MM.1S (cell line): ENCODE measurements at regions not wholly inside any gene's neighbourhood (a gene's known extent, or its start where the extent isn't known, plus 50 kb on each side); places are given as distances from the start of the nearest gene placed in this dataset.

Source experiments
- DNase-seq: peaks from one replicate; pipeline ENCODE4 v3.0.0-alpha.2; 2015
- H2AFZ ChIP-seq: fragments of 300-600 bp; sonication (generic); 2 replicates; pipeline ENCODE4 v1.6.0; 2016; ENCODE audit warnings: antibody characterized with exemption, low read length
- H3F3A ChIP-seq: fragments of 300-600 bp; sonication (generic); 2 replicates; pipeline ENCODE4 v1.6.1; 2016; ENCODE audit warnings: mild to moderate bottlenecking, antibody characterized with exemption, low read length, moderate library complexity, mixed read lengths; ENCODE audit not compliant: insufficient read depth
- H3K27ac ChIP-seq: fragments of 300-600 bp; sonication (generic); 2 replicates; pipeline ENCODE4 v1.5.1; 2016; ENCODE audit warnings: mild to moderate bottlenecking, low read length
- H3K27me3 ChIP-seq: fragments of 300-600 bp; sonication (generic); replicated peaks from 2 replicates; pipeline ENCODE4 v1.6.0; 2016; ENCODE audit warnings: low read length; ENCODE audit not compliant: insufficient read depth
- H3K36me3 ChIP-seq: fragments of 300-600 bp; sonication (generic); replicated peaks from 2 replicates; pipeline ENCODE4 v1.6.1; 2016; ENCODE audit warnings: mild to moderate bottlenecking, low read length, mixed read lengths; ENCODE audit not compliant: insufficient read depth
- H3K4me1 ChIP-seq: fragments of 300-600 bp; sonication (generic); 2 replicates; pipeline ENCODE4 v1.6.1; 2016; ENCODE audit warnings: low read length, mixed read lengths
- H3K4me2 ChIP-seq: fragments of 300-600 bp; sonication (generic); 2 replicates; pipeline ENCODE4 v1.6.0; 2016; ENCODE audit warnings: low read depth, low read length
- H3K4me3 ChIP-seq: fragments of 300-600 bp; sonication (generic); 2 replicates; pipeline ENCODE4 v1.5.1; 2016; ENCODE audit warnings: low read length, mixed read lengths
- H3K79me2 ChIP-seq: fragments of 300-600 bp; sonication (generic); 2 replicates; pipeline ENCODE4 v1.6.1; 2016; ENCODE audit warnings: mixed run types, low read length, mixed read lengths
- H3K9ac ChIP-seq: fragments of 300-600 bp; sonication (generic); 2 replicates; pipeline ENCODE4 v1.6.1; 2016; ENCODE audit warnings: low read length, mixed read lengths
- H3K9me2 ChIP-seq: fragments of 300-600 bp; sonication (generic); replicated peaks from 2 replicates; pipeline ENCODE4 v1.6.1; 2016; ENCODE audit warnings: mild to moderate bottlenecking, low read length, mixed read lengths; ENCODE audit not compliant: insufficient read depth
- H3K9me3 ChIP-seq: fragments of 300-600 bp; sonication (generic); replicated peaks from 2 replicates; pipeline ENCODE4 v1.6.1; 2016; ENCODE audit warnings: mild to moderate bottlenecking, low read length, mixed read lengths; ENCODE audit not compliant: insufficient read depth
- H4K20me1 ChIP-seq: fragments of 300-600 bp; sonication (generic); 2 replicates; pipeline ENCODE4 v1.6.1; 2016; ENCODE audit warnings: mild to moderate bottlenecking, low read length, moderate library complexity, mixed read lengths; ENCODE audit not compliant: insufficient read depth
- EZH2 ChIP-seq: fragments of 300-600 bp; sonication (generic); optimal IDR thresholded peaks from 2 replicates; pipeline ENCODE3; 2017; ENCODE audit warnings: low read depth, mild to moderate bottlenecking, antibody characterized with exemption, low read length, mixed read lengths
- EZH2phosphoT487 ChIP-seq: fragments of 300-600 bp; sonication (generic); IDR thresholded peaks from 2 replicates; pipeline ENCODE4 v1.6.1; 2018; ENCODE audit warnings: antibody characterized with exemption, low read length
- TF ChIP-seq, protein P1 (sequence below): fragments of 300-600 bp; sonication (generic); IDR thresholded peaks from 2 replicates; pipeline ENCODE4 v1.5.1; 2016; ENCODE audit warnings: antibody characterized with exemption, low read length, mixed read lengths

DNA sequence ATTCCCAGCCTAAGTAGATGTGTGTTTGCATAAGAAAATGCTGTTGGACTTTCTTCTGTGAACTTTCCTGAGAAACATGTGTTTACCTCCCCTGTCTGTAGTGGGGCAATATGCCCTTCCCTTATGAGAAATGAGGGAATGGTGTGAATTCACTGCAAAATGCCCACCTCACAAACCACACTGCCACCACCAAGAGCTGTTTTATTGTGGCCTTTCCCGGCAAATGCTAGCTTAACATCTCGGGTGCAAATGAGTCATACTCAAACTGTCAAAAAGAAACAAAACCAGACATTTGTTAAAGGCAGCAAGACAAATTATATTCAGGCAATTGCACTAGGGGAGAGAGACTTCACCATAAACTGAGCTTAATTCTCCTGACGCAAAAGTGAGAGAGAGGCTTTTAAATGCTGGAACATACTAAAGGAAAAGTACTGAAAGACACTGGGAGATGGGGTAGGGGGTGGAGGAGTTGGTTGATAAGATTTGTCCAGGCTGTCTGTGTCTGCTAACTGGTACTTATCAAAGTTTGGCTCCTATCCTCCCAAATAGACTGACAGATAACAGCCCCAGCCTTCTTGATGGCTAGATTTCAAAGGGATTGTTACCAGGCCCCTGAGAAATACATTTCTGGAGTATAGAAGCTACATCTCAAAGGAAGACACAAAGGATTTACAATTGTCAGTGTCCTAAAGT is 70.9 kb upstream of the OR5AK2 start:
- Histone ChIP-seq H3K79me2 (no peaks in the 10 kb centered on the region), H4K20me1 (no peaks in the 10 kb centered on the region), H3K4me3 (no peak overlapping the region), H3K36me3 (no peaks in the 10 kb centered on the region), H3K27ac (no peak overlapping the region), H3K9me2 (no peaks in the 10 kb centered on the region), H3K27me3 (no peaks in the 10 kb centered on the region), H2AFZ (no peak overlapping the region), H3K4me2 (no peak overlapping the region), H3F3A (no peaks in the 10 kb centered on the region), H3K9ac (no peak overlapping the region), H3K4me1 (no peaks in the 10 kb centered on the region), H3K9me3 (no peaks in the 10 kb centered on the region)
- no peak for DNase-seq
- TF ChIP-seq EZH2 (no peak), EZH2phosphoT487 (no peak)
- TF ChIP-seq, protein P1, sequence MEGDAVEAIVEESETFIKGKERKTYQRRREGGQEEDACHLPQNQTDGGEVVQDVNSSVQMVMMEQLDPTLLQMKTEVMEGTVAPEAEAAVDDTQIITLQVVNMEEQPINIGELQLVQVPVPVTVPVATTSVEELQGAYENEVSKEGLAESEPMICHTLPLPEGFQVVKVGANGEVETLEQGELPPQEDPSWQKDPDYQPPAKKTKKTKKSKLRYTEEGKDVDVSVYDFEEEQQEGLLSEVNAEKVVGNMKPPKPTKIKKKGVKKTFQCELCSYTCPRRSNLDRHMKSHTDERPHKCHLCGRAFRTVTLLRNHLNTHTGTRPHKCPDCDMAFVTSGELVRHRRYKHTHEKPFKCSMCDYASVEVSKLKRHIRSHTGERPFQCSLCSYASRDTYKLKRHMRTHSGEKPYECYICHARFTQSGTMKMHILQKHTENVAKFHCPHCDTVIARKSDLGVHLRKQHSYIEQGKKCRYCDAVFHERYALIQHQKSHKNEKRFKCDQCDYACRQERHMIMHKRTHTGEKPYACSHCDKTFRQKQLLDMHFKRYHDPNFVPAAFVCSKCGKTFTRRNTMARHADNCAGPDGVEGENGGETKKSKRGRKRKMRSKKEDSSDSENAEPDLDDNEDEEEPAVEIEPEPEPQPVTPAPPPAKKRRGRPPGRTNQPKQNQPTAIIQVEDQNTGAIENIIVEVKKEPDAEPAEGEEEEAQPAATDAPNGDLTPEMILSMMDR = no peak

GRCh38 chr11:56916587-56916986 is 72.1 kb upstream of the OR5AK2 start:
- H3K27ac ChIP-seq = no peak overlapping the region
- H3K4me2 ChIP-seq = no peak overlapping the region
- TF ChIP-seq EZH2phosphoT487 (no peak), EZH2 (no peak)
- TF ChIP-seq, protein P1 = no peak
- H3K36me3 ChIP-seq = no peaks in the 10 kb centered on the region
- no peaks in the 10 kb centered on the region for H3K9me2 ChIP-seq
- H4K20me1 ChIP-seq = no peaks in the 10 kb centered on the region
- H3K27me3 ChIP-seq = no peaks in the 10 kb centered on the region
- H3K9ac ChIP-seq = no peak overlapping the region
- no peak for DNase-seq
- no peaks in the 10 kb centered on the region for H3K9me3 ChIP-seq
- no peaks in the 10 kb centered on the region for H3F3A ChIP-seq
- no peaks in the 10 kb centered on the region for H3K79me2 ChIP-seq
- H2AFZ ChIP-seq = no peak overlapping the region
- no peaks in the 10 kb centered on the region for H3K4me1 ChIP-seq
- H3K4me3 ChIP-seq = no peak overlapping the region

- H3K4me3 ChIP-seq = no peak overlapping the region
- TF ChIP-seq EZH2phosphoT487 (no peak), EZH2 (no peak)
- TF ChIP-seq, protein P1 = no peak
- no peaks in the 10 kb centered on the region for H3K79me2 ChIP-seq
- H3K4me2 ChIP-seq = no peak overlapping the region
- H3K4me1 ChIP-seq = no peaks in the 10 kb centered on the region
- H3F3A ChIP-seq = no peaks in the 10 kb centered on the region
- H3K27ac ChIP-seq = no peak overlapping the region
- no peak overlapping the region for H2AFZ ChIP-seq
- H3K9ac ChIP-seq = no peak overlapping the region
- no peak for DNase-seq
- H4K20me1 ChIP-seq = no peaks in the 10 kb centered on the region
- H3K9me2 ChIP-seq = no peaks in the 10 kb centered on the region
- H3K36me3 ChIP-seq = no peaks in the 10 kb centered on the region
- H3K27me3 ChIP-seq = no peaks in the 10 kb centered on the region
- no peaks in the 10 kb centered on the region for H3K9me3 ChIP-seq
Observed at GRCh38 chr11:56916162-56916561, 72.6 kb upstream of the OR5AK2 start.
